Muscle of back (tissue), 3 donors: ENCODE measurements at regions not wholly inside any gene's neighbourhood (a gene's known extent, or its start where the extent isn't known, plus 50 kb on each side); places are given as distances from the start of the nearest gene placed in this dataset.

Experiments
- DNase-seq, 3 donors: peaks; one replicate each; pipeline versions ENCODE4 v3.0.0 to v3.0.0-alpha.2; 2013

DNA sequence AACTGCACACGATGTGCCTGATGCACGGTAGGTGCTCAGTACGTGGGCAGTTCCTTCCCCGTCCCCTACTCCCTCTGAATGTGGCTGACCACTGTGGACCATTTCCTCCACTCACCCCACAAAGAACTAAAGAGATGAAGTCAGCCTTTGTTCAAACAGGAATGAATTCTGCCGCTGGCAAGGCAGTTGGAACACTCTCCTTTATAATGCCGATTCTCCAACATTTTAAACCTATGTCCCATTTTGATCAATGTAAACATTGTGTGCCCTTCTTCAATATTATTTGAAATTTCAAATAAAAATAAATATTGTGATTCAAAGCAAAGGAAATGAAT lies 57.5 kb upstream of the MEF2A start:
- DNase-seq: no peak

DNA sequence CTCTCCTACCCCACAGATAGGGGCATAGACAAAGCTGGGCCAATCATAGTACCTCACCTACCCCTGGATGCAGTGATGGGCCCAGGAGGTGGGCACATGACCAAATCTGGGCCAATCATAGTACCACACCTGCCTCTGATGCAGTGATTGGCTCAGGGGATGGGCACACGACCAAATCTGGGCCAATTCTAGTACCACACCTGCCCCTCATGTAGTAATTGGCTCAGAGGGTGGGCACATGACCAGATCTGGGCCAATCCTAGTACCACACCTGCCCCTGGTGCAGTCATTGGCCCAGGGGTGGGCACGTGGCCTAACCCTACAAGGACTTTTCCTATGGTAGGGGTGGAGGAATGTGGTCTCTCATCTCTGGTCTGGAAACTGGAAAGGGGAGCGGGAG lies 56.9 kb upstream of the MEF2A start:
- no peak for DNase-seq

DNA sequence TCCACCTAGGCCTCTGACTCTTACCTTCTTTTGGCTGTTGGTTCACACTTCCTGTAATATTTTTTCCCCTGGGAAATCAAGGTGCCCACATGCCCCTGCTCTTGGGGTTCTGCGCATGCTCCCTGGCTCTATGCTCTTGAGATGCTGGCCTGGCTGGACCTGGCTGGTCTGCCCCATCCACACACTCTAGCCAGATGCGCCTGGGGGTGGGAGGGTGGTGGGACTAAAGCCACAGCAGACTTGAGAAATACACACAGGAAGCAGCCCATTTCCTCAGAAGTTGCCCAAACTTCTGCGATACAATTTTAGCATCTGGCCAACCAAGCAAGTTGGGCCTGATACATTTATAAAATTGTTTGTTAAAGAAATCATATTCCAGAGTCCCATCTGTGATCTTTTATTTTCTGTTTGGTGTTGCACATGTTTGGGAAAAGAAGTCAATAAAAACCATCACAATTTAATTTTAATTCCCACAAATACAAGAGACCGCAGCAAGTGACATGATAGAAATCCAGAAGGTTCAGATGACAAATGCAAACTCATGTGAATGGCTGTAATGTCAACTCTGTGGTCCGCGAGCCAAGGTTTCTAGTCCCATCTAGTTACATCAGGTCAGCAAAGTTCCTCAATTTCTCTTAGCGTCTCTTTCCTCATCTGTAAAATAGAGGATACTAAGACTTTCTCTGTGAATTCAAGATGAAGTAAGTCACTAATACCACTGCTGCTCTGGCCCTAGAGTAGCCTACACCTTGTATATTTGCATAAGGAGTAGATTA lies 55.9 kb upstream of the MEF2A start:
- peak in 1 of 3 donors; percentile 33 for DNase-seq

DNA sequence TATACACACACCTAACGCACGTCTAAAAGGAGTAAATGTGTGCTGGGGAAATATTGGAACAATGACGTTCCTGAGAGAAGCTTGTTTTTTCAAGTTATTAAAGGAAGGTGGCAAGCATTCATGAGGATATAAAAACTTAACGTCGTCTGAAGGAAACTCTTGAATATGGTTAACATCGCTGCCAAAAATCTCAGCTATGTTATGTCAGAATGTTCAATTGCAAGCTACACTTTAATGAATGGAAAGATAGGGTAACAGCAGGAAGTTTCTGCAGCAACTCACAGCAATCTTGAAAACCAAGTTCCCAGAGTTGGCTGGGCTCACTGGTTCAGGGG lies 54.3 kb upstream of the MEF2A start:
- DNase-seq: no peak

DNA sequence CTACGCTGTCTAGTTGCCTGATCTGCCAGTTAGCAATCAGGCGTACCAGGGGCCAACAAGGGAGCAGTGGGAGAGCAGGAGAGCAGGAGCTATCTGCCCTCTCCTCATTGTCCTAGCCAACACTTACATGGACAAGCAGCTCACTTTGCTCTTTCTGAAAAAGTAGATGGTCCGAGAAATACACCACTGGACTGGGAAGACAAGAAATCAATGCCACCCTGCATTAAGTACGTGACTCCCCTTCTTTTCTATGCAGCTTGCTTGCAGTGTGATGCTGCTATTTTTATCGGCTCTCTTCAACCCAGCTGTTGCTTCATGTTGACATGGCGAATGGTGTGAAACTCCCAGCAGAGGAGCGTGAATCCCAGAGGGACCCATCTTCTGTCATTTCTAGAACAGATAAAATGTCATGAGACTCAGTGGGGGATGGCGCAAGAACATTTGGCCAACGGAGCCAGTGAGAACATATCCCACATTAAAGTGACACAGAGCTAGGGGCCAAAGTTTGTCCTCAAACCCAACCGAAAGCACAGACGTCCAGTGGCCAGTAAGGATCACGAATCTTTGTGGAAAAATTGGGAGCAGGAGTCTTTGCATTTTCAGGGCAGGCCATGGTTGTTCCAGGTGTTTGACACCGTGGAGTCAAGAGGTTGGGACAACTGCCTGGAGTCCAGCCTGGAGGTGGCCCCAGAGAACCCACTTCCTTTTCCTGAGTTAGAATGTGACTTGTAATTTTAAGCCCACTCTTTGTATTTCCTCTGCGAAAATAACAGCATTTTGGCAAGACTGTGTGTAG lies 53.7 kb upstream of the MEF2A start:
- DNase-seq: peak; percentile 57 to 76 (median 69)

DNA sequence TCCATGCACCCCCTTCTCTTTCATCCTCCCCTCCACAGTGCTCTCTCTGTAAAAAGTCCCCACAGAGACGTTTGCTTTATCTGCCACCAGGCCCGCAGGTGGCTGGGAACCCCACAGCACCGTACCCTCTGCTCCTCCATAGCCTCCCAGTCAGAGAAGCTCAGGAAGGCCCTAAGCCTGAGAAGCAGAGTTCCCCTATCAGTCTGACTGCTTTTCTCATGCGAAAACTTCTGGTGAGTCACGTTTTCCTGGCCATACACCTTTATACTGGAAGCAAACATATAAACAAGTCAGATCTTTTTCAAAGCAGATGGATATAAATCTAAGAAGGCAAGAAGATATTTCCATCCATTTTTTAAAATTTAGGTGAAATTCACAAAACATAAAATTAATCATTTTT lies 51.5 kb upstream of the MEF2A start:
- DNase-seq: no peak
